ENCODE measurements at regions not wholly inside any gene's neighbourhood (a gene's known extent, or its start where the extent isn't known, plus 50 kb on each side); places are given as distances from the start of the nearest gene placed in this dataset.

DNA sequence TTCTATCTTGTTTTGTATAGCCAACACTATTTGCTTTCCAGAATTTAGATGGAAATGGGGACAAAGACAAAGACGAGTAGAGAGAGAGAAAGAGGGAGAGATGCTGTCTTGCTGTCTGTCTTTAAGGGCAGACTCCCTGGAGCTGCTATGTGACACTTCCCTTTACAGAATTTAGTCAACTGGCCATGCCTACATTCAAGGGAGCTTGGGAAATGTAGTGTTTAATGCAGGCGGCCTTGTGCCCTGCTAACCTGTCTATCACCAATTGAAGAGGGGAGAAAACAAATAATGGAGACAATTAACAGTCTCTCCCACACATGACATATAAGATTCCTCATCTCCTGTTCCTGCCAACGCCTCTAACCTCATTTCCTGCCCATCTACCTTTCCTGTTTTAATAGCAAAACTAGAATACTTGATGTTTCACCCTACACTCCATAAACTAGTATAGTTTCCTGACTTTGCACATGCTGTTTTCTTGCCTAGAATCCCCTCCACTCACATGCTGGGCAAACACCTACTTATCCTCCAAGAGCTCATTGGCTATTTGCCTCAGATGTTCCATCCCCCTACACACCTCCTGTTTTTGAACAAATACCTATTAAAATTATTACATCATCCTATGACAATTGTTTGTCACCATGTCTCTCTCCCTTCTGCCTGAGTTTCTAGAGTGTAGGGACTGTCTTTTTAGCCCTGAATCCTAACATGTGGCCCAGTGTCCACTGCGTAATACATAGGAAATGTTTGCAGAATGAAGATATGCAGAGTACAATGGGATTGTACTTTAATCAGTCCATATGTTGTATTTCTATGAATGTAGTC is 117.2 kb downstream of the SLC25A24 start:
- DNase-seq, result no peak

DNA sequence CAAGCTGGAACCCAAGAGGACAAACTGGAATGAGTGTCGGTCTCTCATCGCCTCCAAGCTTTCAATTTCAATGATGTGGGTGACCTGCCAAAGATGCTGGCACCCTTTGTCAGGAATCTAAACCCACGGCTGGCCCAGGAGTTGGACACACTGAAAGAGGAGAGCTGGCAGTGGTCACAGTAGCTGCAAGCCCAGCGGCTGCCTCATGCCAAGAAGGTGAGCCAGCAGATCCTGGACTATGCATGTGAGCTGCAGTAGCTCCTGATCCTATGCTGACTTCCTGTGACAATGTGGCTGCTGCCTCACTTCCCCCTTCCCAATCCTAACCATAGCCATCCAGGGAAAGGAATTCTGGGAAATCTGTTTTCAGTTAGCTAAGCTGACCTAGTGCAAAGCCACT is 117.0 kb upstream of the VAV3 start:
- no peak for DNase-seq

DNA sequence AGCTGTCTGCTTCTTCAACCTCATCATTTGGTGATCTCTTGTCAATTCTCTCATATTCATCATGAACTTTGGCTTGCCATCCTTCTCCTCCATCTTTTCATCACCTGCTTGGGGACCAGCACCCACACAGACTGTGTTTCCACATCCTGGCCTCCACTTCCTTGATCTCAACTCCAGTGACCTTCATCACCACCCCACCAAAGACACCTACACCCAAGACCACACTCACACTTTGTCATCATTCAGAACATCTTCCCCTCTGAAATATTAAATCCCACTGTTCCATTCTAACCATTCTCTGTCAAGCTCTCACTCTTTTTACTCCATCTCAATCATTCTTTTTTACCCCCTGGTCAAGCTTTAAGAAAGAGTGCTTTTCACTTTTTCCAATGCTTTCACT is 115.5 kb upstream of the VAV3 start:
- DNase-seq, result no peak

DNA sequence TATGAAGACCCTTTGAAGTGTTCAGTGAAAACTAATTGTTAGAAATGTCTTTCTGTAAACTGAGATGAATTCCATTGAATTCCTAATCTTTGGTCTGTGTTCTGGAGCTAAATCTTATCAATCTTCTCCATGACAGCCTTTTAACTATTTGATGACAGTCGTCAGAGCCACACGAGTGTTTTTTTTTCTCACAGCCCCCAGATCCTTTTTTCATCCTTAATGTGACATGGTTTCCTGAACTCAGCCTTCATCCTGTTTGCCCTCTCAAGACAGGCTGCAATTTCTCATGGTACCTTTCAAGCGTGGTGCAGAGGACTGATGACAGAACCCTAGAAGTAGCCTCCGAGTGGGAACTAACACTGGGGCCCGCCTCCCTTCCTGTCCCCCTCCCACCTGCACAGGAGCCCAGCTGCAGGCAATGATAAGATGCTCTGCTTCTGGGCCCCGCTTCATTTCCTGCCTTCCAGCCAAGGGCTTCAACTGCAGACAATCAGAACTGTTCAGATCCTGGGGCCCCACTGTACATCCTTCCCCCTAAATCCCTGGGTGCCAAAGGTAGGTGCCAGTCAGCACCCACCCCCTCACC is 114.6 kb upstream of the VAV3 start:
- no peak for DNase-seq

DNA sequence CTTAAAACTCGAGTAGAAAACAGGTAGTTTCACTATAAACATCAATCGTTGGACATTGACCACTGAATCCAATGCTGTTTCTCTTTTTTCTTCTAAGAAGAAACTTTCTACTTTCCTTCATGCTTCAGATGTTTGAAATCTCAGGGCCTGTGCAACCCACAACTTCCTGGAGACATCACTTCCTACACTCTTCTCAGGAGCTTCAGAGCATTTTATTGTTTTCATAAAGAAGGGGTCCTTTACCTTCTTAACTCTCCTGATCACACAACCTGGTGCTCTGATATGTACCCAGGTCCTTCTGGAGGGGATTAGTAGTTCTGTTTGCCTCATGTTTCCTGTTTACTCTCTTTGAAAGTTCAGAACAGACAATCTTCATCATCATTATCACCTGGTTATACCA is 113.0 kb upstream of the VAV3 start:
- DNase-seq, result no peak

DNA sequence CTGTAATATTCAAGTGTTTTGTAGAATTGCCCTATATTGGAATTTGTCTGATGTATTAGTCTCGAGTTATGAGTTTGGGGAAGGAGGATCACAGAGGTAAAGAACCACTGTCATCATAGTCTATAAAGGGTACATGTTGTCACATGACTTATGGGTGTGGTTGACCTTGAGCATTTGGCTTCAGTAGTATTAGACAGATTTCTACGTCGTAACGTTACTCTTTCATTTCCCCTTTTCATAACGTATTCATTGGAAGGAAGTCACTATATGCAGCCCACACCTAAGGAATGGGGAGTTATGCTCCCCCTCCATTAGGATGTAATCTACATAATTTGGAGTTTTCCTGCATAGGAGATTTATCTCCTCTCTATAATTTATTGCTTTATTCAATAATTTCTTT is 110.1 kb upstream of the VAV3 start:
- DNase-seq, result no peak

DNA sequence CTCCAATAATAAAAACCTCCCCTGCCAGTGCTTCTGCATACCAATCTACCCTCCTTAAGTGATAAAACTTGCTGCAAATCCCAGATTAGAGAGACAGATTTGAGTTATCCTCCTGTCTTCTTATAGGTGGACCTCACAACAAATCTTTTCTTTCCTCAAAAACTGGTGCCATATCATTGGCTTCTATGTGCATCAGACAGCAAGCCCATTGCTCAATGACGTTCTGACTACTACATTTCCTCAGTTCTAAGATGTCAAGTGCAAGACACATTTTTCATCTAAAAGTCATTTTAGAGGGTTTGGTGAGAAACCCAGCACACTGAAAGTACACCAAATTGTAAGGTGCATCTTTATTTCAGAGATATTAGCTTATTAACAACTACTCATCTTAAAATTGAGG is 107.8 kb upstream of the VAV3 start:
- DNase-seq, result no peak

DNA sequence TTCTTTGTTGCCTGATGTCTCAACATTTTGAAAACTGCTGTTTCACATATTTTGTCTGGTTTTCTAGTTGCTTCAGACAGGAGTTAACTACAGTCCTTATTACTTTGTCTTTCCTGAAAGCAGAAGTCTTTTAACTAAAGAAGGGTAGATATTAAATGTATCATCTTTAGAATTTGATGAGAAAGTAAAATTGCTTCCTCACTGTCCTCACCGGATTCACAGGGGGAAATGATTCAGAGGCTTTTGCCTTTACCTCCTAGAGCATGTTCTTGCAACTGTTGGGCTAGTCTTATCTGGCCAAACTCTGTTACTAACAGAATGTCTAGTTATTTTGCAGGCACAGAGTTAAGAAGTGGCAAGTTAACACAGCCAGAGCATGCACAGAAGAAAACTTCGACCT is 107.2 kb upstream of the VAV3 start:
- DNase-seq, result no peak

DNA sequence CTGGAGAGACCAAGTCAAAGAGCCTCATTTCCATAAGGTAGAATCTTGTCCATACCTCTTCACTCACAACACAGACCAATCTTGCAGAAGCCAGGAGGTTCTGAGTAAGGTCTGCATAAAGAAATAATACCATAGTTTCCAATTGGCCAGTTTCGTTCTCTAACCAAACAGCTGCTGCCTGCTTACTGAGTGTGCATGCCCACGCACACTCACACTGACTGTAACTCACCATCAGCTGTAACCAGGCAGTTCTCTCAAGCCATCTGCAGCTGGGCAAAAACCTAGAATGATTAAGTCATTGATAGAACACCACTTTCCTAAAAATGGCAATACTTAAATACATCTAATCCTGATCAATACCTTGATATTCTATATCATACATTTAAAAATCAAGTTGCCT is 106.6 kb upstream of the VAV3 start:
- no peak for DNase-seq

DNA sequence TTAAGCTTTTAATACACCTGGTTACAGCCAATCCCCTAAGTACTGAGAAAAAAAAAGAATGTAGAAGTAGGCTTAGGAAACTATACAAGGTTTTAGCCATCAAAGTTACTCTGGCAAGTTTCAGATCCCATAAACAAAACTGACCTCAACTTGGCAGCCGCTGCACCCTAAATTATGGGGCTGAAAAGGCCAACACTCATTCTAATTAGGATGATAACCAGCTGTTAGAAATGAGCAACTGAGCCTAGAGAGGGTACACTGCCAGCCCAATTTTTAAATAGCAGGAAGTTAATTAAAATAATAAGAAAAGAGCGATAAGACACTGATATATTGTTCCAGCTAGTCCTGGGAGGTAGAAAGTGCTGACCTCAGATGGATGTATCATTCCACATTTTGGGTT is 105.7 kb upstream of the VAV3 start:
- DNase-seq, result no peak

DNA sequence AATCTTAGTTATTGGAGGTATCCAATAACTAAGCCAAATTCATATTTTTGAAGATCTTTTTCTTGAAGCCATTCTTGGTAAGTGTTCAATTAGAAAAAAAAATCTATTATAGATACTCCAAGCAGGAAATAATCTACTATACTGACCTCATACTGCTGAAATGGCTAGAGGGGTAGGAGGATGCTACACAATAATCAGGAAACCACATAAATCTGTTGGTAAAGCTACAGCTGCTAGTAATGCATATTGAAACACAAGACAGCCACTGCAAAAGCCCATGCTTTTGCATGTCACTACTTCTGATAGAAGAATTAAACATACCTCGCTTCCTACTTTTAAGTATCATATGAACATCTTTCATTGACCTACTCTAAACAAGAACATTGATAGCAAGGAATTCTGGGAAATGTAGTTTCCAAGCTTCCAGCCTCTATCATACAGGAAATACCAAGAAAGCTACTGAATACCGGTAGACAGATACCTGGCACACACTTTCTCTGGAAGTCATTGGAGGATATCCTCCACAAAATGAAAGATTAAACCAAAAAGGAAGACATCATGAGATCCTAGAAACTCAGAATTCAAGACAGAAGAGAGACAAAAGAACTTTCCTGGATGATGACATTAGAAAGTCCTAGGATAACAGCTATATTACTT is 103.0 kb upstream of the VAV3 start:
- DNase-seq, result no peak

DNA sequence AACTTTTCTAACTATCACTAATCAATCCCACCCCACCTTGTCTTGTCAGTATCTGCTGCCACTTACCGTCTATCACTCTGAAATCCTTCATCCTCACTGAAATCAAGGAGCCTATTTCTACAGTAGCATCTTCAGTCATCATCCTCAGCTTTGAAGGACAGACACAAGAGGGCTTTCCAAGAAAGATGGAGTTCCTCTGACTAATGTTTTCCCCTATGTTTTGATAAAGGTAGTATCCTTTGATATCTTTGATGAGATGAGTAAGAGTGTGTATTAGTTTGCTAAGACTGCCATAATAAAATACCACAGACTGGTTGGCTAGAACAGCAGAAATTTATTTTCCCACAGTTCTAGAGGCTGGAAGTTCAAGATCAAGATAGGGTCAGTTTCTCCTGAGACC is 101.8 kb upstream of the VAV3 start:
- DNase-seq, result no peak

DNA sequence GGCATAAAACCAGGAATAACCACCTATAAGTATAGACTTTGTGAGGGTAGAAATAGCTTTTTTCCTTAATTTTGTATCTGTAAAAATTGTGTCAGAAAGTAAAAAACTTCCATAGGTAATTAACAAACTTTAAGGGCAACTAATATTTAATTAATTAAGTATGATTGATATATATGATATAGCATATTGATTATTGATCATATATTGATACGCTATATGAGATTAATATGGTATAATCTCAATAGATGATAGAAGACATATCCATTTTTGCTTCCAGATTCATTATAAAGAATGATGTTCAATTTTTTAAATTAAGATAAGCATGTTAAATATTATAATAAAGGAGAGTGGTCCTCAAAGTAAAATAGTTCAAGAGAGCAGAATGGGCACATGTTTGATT is 99.3 kb upstream of the VAV3 start:
- DNase-seq, result no peak

DNA sequence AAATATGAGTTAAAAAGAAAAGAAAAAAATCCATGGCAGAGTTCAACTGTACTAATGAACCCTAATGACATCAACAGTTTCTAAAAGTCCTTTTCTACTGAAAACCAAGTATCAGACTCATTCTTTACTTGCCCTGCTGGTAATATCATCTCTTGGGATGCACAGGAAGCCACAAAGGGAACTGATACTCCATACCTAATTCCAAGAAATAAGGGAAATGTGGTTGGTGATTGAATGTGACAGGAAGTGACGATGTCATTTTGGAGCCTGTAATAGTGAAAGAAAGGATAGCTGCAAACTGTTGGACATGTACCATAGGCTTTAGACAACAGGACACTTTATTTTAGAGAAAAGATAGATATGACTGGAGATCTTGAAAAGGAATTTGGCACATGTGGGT is 98.7 kb upstream of the VAV3 start:
- no peak for DNase-seq

DNA sequence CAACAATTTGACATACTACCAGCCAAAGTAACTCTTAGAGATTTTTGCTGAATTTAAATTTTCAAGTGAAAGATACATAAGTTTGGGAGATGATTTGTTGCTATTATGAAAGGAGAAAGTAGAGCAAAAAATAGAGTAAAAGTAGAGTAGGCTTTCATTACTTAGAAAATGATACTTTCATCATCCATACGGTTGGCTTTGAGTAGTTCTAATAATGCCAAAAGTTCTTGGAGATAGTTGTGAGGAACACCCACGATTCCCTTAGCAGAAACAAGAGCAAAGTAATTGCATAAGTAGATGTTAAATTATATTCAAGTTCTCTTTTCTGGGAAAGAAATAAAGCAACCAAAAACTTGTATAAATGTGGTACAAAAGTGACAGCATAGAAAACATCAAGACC is 95.0 kb upstream of the VAV3 start:
- no peak for DNase-seq

DNA sequence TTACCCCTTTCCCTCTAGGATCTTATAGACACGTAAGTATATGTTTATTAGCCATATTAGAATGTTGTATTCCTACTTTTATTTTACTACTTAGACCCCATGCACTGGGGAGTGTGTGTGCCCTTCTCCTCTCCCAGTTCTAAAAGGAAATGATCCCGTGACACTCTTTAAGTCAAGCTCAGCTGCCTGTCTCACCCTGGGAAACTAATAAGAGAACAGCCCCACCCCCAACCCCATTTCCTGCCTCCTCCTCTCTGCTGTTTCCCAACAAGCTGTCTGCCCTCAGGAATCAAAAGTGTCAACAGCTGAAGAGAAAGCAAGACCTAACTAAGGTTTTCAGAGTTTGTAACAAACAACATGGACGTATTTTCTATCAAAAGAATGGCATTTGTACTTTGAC is 92.6 kb upstream of the VAV3 start:
- DNase-seq, result peak; percentile 22

DNA sequence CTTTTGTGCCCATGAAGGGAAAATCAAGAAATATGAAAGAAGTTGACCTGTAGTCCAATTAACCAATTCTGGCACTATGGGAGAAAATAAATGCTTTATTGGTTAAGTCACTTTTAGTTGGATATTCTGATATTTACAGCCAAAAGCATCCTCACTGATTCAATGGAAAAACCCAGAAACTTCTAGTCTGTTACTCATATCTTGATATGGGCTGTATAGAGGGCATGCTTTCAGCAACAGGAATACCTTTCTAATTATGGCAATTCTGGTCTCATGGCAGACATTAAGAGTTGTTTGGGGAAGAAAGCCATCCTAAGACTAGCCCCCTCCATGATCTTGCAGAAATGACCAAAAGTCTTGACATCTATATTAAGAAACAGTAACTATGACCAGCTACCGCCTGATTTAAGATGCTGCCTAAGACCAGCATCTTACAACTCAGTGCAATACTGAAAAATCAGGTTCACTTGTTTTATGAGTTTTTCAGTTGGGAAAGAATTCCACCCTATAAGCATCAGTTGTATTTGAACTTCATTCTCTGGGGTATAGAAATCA is 91.5 kb upstream of the VAV3 start:
- DNase-seq, result no peak

DNA sequence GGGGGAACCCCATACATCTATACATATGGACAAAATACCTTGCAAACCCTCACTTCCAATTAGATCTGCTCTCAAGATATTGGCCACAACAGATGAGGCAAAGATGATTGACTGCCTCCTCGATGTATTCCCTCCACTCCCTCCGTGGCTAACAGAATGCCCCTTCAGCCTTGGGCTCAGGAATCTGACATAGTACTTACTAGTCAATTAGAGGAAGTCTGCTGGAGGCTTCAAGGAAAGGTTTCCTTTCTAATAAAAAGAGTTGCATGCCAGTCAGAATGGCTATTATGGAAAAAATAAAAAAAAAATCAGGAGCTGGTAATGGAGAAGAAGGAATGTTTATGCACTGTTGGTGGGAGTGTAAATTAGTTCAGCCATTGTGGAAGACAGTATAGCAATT is 90.4 kb upstream of the VAV3 start:
- no peak for DNase-seq

DNA sequence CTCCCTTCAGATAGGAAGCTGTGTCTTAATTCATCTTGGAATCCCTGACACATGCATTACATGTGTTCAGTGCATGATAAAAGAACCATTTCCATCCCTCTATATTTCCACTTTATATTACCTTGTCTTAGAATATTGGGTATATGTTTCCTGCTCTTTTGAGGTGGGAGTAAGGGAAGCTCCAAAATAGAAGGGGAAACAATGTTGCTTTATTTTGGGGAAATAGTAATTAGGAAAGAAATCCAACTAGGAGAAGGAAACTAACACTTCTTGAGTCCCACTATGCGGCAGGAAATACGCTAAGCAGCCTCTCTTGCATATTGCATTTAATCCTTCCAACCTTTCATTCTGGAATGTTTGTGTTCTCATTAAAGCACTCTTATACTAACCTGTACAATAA is 89.4 kb upstream of the VAV3 start:
- DNase-seq, result no peak

DNA sequence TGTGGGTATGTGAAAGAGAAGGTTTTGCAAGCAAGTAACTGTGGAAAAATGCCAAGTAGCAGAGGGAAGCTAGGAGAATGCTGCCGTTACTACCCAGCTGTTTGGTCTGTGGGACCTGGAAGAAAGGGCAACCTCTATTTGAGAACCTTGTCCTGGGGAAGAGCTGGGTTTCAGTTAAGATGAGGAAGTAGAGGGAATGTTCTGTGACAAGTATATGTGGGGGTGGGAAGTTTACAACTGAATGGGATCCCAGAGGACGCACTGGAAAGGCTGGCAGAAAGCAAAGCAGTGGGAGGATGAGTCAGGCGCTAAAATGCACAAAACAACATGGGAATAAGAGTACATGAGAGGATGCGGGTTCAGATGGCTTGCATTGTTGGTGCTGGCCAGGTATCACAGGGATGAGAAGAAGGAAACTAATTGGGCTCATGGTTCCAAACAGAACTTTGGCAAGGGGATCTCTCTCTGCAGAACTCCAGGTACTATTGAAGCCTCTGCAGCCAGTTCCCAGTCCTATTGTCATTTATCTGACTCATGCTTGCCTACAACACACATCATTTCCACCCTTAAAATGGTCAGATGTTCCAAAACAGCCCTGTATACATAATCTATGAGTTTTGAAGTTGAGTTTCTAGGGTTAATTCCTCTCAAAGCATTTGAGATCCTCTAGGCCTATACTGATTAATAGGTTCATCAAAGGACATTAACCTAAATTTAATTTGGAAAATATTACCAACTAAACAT is 88.5 kb upstream of the VAV3 start:
- peak; percentile 5 for DNase-seq

DNA sequence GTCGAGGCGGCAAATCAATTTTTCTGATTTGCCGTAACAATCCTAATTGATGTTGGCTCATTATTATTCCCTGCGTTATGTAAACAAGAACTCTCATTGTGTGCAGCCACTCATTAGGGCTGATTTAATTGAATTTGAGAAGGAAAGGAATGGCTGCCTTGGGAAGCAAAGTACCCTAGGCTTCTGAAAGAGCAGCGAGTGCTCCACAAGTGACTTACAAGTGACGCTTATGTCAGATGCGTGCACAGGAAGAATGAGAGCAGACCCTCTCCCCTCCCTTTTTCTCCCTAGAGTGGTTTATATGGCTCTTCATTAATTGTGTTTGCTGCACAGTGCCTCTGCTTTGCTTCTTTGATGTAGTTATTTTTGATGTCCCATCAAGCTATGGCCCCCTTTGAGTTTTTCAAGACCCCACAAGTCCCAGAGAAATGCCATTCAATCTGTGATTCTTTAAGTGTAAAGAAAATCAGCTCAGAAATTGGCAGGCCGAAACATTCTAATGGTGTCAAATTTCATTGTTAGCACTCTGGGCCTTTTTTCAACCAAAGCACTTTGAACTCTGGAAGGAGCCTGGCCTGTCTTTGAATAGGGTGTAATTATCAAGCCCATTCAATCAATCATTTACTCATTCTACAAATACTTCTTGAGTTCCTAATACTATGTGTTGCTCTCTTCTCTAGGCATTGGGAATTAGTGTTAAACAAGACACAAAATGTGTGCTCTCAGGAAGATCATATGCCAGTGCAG is 86.8 kb upstream of the VAV3 start:
- DNase-seq, result no peak

DNA sequence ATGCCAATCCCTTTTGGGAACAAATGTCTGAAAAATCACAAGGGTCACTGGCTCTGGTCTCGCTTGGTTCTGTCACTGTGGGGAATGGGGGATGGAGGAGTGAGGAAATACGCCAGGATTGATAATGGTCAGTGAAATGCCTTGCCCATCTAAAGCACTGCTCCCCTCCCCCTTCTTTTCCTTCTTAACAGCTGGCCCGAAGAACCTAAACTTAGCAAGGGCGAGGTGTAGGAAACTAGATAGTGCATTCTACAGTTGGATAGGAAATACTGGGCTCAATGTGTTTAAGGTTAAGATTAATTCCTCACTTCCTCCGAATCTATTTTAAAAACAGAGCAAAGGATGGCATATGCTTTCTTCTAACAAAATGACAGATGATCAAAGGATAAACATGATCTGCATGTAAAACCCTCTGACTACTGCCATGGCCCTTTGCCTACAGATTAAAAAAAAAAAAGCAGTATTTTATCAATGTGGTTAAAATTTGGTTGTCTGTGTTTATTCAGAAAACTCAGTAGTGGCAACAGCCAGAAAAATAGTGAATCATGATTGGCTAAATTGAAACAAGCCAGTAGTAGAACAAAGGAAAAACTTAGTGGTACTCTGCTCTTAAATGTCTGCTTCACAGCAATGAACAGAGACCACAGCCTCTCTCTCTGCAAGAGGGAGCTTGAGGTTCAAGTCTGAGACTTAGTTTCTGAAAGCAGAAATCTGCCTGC is 86.1 kb upstream of the VAV3 start:
- no peak for DNase-seq

Measured in fibroblast of skin of scalp (primary cell).